KMS-11 (cell line): ENCODE measurements at regions not wholly inside any gene's neighbourhood (a gene's known extent, or its start where the extent isn't known, plus 50 kb on each side); places are given as distances from the start of the nearest gene placed in this dataset.

Source experiments
- H2AFZ ChIP-seq: fragments of 200-600 bp; sonication (generic); 2 replicates; pipeline ENCODE4 v1.6.1; 2016; ENCODE audit warnings: antibody characterized with exemption, mixed run types, low read depth
- H3K27ac ChIP-seq: fragments of 200-600 bp; sonication (generic); 2 replicates; pipeline ENCODE4 v1.6.1; 2016; ENCODE audit warnings: mild to moderate bottlenecking, mixed run types
- H3K27me3 ChIP-seq: fragments of 200-600 bp; sonication (generic); 2 replicates; pipeline ENCODE4 v1.6.1; 2017; ENCODE audit warnings: mild to moderate bottlenecking, low read depth, mixed run types, moderate library complexity; ENCODE audit not compliant: insufficient read depth
- H3K36me3 ChIP-seq: fragments of 200-600 bp; sonication (generic); 2 replicates; pipeline ENCODE4 v1.6.1; 2017; ENCODE audit warnings: mild to moderate bottlenecking, mixed run types; ENCODE audit not compliant: insufficient read depth
- H3K4me1 ChIP-seq: fragments of 200-600 bp; sonication (generic); 2 replicates; pipeline ENCODE4 v1.6.1; 2016; ENCODE audit warnings: mild to moderate bottlenecking, low read depth, mixed run types; ENCODE audit not compliant: poor library complexity, severe bottlenecking
- H3K4me2 ChIP-seq: fragments of 200-600 bp; sonication (generic); 2 replicates; pipeline ENCODE4 v1.7.0; 2016; ENCODE audit warnings: mild to moderate bottlenecking, mixed run types
- H3K4me3 ChIP-seq: fragments of 200-600 bp; sonication (generic); IDR thresholded peaks from 2 replicates; pipeline ENCODE4 v1.6.1; 2017; ENCODE audit warnings: low read depth, low read length, mixed read lengths; ENCODE audit not compliant: insufficient read depth
- H3K79me2 ChIP-seq: fragments of 200-600 bp; sonication (generic); 2 replicates; pipeline ENCODE4 v1.6.1; 2016; ENCODE audit warnings: low read depth, mixed run types; ENCODE audit not compliant: insufficient read depth
- H3K9ac ChIP-seq: fragments of 200-600 bp; sonication (generic); 2 replicates; pipeline ENCODE4 v1.6.1; 2016; ENCODE audit warnings: mild to moderate bottlenecking, mixed run types
- H4K20me1 ChIP-seq: fragments of 200-600 bp; sonication (generic); 2 replicates; pipeline ENCODE4 v1.6.1; 2016; ENCODE audit warnings: mild to moderate bottlenecking, mixed run types; ENCODE audit not compliant: insufficient read depth
- TF ChIP-seq, protein P1 (sequence below): fragments of 200-600 bp; sonication (generic); conservative IDR thresholded peaks from 2 replicates; pipeline ENCODE4 v1.6.1; 2017; ENCODE audit warnings: low read depth, mild to moderate bottlenecking, antibody characterized with exemption, low read length, moderate library complexity, mixed read lengths

DNA sequence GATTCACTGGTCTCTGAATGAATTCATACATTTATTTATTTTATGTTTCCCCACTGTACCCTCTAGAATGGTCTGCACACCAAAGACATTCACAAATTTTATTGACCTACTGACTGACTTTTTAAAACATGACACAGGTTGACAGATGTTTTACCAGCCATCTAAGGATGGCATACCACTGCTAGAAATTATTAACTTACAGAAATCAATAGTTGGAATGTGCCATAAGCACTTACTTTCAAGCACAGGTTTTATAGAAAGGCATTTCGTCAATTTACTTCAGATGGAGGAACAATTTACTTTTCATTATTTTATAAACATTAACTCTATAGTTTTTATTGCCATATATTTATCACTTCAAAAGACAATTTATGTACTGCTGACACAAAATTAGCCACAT is 448.7 kb upstream of the FBXO33 start:
- Histone ChIP-seq H3K9ac (no peak overlapping the region), H3K79me2 (no peaks in the 10 kb centered on the region), H3K27me3 (no peaks in the 10 kb centered on the region), H3K4me2 (no peak overlapping the region), H4K20me1 (no peaks in the 10 kb centered on the region), H3K4me1 (no peaks in the 10 kb centered on the region), H3K4me3 (no peak overlapping the region), H2AFZ (no peak overlapping the region), H3K27ac (no peak overlapping the region), H3K36me3 (no peaks in the 10 kb centered on the region)
- TF ChIP-seq, protein P1, sequence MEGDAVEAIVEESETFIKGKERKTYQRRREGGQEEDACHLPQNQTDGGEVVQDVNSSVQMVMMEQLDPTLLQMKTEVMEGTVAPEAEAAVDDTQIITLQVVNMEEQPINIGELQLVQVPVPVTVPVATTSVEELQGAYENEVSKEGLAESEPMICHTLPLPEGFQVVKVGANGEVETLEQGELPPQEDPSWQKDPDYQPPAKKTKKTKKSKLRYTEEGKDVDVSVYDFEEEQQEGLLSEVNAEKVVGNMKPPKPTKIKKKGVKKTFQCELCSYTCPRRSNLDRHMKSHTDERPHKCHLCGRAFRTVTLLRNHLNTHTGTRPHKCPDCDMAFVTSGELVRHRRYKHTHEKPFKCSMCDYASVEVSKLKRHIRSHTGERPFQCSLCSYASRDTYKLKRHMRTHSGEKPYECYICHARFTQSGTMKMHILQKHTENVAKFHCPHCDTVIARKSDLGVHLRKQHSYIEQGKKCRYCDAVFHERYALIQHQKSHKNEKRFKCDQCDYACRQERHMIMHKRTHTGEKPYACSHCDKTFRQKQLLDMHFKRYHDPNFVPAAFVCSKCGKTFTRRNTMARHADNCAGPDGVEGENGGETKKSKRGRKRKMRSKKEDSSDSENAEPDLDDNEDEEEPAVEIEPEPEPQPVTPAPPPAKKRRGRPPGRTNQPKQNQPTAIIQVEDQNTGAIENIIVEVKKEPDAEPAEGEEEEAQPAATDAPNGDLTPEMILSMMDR = no peak

DNA sequence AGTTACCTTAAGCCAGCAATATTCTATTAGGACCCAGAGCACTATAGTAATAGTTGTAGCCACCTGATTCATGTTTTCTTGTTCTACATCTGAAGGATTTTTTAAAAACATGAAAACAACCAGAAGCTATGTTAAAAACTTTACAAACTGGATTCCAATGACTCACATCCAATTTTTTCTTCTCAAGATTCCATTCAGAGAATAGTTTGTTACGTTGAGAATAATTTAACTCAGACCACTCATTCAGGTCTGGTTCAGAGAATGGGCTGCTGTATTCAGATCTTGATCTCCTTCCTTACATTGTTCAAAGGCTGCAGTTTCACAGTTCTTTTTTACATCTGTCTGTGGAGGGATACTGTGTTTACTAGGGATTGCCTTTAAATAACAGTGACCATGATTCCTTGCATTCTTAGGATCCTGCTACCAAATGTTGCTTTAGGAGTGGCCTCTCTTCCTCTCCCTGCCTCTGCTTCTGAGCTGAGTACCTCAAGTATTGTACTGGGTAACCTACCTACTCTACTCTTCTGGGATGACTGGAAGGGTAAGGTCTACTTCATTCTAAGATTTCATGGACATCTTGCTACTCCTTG is 448.0 kb upstream of the FBXO33 start:
- no peaks in the 10 kb centered on the region for H4K20me1 ChIP-seq
- no peak overlapping the region for H2AFZ ChIP-seq
- no peak overlapping the region for H3K9ac ChIP-seq
- no peaks in the 10 kb centered on the region for H3K79me2 ChIP-seq
- H3K4me2 ChIP-seq = no peak overlapping the region
- no peaks in the 10 kb centered on the region for H3K27me3 ChIP-seq
- TF ChIP-seq, protein P1 = no peak
- H3K36me3 ChIP-seq = no peaks in the 10 kb centered on the region
- no peak overlapping the region for H3K27ac ChIP-seq
- H3K4me1 ChIP-seq = no peaks in the 10 kb centered on the region
- no peak overlapping the region for H3K4me3 ChIP-seq

DNA sequence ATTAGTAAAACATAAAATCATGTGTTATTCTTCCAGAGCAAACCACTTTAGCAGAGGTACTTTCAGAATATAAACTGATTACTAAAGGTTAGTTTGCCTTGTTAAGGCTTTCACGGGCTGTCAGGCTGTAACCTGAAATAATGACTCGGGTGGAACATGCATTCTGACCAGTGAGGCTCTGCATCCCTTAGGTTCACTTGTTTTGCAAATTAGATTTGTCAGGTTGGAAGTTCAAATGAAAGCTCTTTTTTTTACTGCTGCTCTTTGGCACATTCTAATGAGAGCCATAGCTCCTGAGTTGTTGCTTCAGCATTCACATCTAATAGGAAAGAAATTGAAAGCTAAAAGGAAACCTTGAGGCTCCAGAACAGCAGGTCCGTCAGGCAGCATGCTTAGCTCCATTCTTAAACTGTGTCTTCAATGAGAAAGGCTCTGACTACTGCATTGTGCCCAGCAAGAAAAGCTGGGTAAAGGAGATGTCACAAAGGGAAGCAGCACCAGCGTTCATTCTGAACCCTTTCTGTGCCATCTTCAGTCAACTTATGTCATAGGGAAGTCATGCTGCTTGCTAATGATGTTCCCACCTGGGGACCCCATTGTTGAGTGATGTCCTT is 445.5 kb upstream of the FBXO33 start:
- TF ChIP-seq, protein P1 = no peak
- H3K9ac ChIP-seq = no peak overlapping the region
- no peak overlapping the region for H2AFZ ChIP-seq
- no peaks in the 10 kb centered on the region for H3K79me2 ChIP-seq
- no peaks in the 10 kb centered on the region for H3K4me1 ChIP-seq
- H3K4me2 ChIP-seq = no peak overlapping the region
- H3K36me3 ChIP-seq = no peaks in the 10 kb centered on the region
- H3K4me3 ChIP-seq = no peak overlapping the region
- no peak overlapping the region for H3K27ac ChIP-seq
- H4K20me1 ChIP-seq = no peaks in the 10 kb centered on the region
- H3K27me3 ChIP-seq = no peaks in the 10 kb centered on the region

DNA sequence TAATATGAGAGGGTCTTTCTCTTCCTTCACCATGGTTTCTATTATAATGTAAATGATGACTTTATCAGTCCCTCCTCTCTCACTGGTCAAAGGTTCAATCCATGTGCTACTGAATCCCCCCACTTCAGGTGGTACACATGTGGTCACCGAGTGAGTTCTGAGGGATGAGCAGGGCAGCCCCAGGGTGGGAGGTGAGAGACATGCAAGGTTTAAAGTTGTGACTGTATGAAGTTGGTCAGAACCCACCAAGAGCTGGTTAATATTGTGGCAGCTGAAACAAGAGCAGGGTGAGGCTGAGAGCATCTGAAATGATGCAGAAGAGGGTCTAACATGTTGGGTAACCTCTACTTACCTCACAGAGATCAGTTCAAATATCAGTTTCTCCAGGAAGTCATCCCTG is 444.7 kb upstream of the FBXO33 start:
- no peaks in the 10 kb centered on the region for H3K79me2 ChIP-seq
- no peak overlapping the region for H3K4me3 ChIP-seq
- no peak overlapping the region for H3K27ac ChIP-seq
- no peaks in the 10 kb centered on the region for H3K27me3 ChIP-seq
- TF ChIP-seq, protein P1 = no peak
- H3K36me3 ChIP-seq = no peaks in the 10 kb centered on the region
- H3K4me2 ChIP-seq = no peak overlapping the region
- H4K20me1 ChIP-seq = no peaks in the 10 kb centered on the region
- H3K4me1 ChIP-seq = no peaks in the 10 kb centered on the region
- H2AFZ ChIP-seq = no peak overlapping the region
- H3K9ac ChIP-seq = no peak overlapping the region
